ENCODE measurements at regions not wholly inside any gene's neighbourhood (a gene's known extent, or its start where the extent isn't known, plus 50 kb on each side); places are given as distances from the start of the nearest gene placed in this dataset.

DNA sequence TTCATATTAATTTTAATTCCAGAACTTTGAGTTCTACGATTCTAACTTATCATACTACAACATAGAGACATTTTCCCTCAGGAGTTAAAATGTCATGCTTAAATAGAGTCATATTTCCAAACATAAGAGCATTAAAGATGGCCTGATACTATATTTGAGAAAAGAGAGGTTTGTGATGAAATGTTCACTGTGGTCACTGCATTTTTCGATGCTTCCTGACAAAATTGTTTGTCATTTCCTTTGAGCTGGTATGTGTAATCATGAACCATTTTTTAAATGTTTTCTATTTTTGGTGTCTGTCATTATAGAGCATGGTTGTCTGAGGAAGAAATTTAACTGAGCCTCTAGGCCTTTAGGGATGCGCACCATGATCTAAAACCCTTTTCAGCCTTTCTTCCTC lies 721.4 kb upstream of the NR2F2 start:
- TF ChIP-seq, protein P1, sequence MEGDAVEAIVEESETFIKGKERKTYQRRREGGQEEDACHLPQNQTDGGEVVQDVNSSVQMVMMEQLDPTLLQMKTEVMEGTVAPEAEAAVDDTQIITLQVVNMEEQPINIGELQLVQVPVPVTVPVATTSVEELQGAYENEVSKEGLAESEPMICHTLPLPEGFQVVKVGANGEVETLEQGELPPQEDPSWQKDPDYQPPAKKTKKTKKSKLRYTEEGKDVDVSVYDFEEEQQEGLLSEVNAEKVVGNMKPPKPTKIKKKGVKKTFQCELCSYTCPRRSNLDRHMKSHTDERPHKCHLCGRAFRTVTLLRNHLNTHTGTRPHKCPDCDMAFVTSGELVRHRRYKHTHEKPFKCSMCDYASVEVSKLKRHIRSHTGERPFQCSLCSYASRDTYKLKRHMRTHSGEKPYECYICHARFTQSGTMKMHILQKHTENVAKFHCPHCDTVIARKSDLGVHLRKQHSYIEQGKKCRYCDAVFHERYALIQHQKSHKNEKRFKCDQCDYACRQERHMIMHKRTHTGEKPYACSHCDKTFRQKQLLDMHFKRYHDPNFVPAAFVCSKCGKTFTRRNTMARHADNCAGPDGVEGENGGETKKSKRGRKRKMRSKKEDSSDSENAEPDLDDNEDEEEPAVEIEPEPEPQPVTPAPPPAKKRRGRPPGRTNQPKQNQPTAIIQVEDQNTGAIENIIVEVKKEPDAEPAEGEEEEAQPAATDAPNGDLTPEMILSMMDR (IDR thresholded peaks at IDR 0.05; ENCODE audit: borderline replicate concordance, insufficient read depth, low read depth, low read length), result no peak

DNA sequence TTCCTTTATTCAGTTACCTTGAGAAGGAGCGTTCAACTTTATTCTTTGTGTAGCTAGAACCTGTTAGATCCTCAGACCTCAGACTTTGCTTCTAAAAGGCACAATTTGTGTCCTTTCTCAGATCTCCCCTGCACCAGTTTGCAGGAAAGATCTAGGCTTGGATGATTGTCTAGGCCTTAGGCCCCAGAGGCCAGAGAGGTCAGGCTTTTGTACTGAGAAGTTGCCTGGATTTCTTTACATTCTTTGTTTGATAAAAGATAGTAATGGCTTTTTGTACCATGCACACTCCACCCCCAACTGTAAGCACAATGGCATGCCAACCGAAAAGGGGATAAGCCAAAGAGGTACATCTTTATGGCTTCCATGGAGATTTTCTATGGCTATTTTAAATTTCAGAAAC lies 719.6 kb upstream of the NR2F2 start:
- TF ChIP-seq, protein P1 (IDR thresholded peaks at IDR 0.05; ENCODE audit: borderline replicate concordance, insufficient read depth, low read depth, low read length), result no peak
- H3K4me3 ChIP-seq (ENCODE audit: low read depth, low read length), result no peak overlapping the region

More for the DNA sequence above, 721.4 kb upstream of the NR2F2 start:
- H3K4me3 ChIP-seq (ENCODE audit: low read depth, low read length), result no peak overlapping the region

GRCh38 chr15:95615436-95615835 lies 715.1 kb upstream of the NR2F2 start:
- TF ChIP-seq, protein P1 (IDR thresholded peaks at IDR 0.05; ENCODE audit: borderline replicate concordance, insufficient read depth, low read depth, low read length), result no peak
- H3K4me3 ChIP-seq (ENCODE audit: low read depth, low read length), result no peak overlapping the region

DNA sequence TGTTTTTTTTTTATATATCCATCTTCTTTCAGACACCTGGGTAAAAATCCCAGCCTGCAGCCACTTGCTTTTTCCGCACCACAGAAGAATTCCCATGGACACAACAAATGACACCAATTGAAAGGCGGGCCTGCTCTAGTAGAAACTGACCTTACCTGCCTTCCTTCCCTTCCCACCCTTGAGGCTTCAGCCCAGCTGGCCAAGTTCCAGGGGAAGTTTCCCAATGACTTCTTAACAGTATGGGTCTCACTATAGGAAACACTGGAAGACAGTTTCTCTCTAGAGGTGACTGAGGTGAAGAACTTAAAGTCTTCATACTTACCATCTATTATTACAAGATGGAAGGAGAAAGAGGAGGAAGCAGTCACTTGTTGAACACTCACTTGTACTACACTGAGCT lies 714.2 kb upstream of the NR2F2 start:
- H3K4me3 ChIP-seq (ENCODE audit: low read depth, low read length), result no peak overlapping the region
- TF ChIP-seq, protein P1 (IDR thresholded peaks at IDR 0.05; ENCODE audit: borderline replicate concordance, insufficient read depth, low read depth, low read length), result no peak

GRCh38 chr15:95620934-95621579 lies 709.4 kb upstream of the NR2F2 start:
- TF ChIP-seq, protein P1 (IDR thresholded peaks at IDR 0.05; ENCODE audit: borderline replicate concordance, insufficient read depth, low read depth, low read length), result no peak
- no peak overlapping the region for H3K4me3 ChIP-seq (ENCODE audit: low read depth, low read length)

DNA sequence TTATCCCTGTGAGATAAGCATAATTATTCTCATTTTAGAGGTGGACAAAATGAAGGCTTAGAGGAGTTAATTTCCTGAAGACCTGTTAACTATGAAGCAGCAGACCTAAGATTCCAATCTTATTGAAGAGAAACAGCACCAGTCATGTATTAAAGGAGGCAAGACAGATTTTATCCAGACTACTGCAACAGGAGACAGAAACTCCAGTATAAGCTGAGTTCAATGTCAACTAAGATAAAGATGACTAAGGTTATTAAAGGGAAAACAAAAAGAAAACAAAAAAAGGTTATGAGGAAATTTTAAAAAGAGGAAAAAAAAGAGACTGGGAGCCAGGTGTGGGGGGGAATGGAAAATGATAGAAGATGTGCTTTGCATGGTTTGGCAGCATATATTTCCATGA lies 707.7 kb upstream of the NR2F2 start:
- H3K4me3 ChIP-seq (ENCODE audit: low read depth, low read length), result no peak overlapping the region
- TF ChIP-seq, protein P1 (IDR thresholded peaks at IDR 0.05; ENCODE audit: borderline replicate concordance, insufficient read depth, low read depth, low read length), result no peak

DNA sequence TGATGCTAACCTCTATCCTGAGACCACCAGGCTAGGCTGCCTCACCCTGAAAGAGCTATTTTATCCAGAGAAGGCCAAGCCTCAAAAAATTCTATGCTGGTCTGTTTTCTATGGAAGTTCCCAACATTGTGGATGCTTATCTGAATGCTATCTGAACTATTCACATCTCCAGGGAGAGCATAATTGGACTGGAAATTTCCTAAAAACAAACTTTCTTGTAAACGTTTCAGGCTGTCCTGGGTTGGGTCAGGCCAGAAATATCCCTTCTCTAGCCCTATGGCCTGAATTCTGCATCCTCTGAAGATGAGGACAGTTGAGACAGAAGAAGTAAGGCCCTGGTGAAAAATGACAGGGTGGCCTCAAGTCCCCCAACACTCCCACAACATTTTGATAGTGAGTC lies 706.4 kb upstream of the NR2F2 start:
- TF ChIP-seq, protein P1 (IDR thresholded peaks at IDR 0.05; ENCODE audit: borderline replicate concordance, insufficient read depth, low read depth, low read length), result no peak
- H3K4me3 ChIP-seq (ENCODE audit: low read depth, low read length), result no peak overlapping the region
